T-helper 2 cell treated with Interferon-gamma antibody and Interleukin-4, amounts not matched to agents 5 μg/mL and 100 μg/mL, for 36 hours (primary cell): ENCODE measurements at regions not wholly inside any gene's neighbourhood (a gene's known extent, or its start where the extent isn't known, plus 50 kb on each side); places are given as distances from the start of the nearest gene placed in this dataset.

ENCODE experiments used
- DNase-seq: peaks from one replicate; pipeline ENCODE4 v3.0.0; 2021; ENCODE audit warnings: low spot score
- H3K27ac Mint-ChIP-seq: one replicate; pipeline ENCODE4 v1.8.0; 2021; ENCODE audit warnings: mild to moderate bottlenecking, mixed read lengths
- H3K27me3 Mint-ChIP-seq: one replicate; pipeline ENCODE4 v1.8.0; 2021; ENCODE audit warnings: low read depth, mixed read lengths
- H3K36me3 Mint-ChIP-seq: one replicate; pipeline ENCODE4 v1.8.0; 2021; ENCODE audit warnings: low read depth, mixed read lengths
- H3K4me1 Mint-ChIP-seq: one replicate; pipeline ENCODE4 v1.8.0; 2021; ENCODE audit warnings: low read depth, mixed read lengths
- H3K4me3 Mint-ChIP-seq: one replicate; pipeline ENCODE4 v1.8.0; 2022; ENCODE audit warnings: mild to moderate bottlenecking, moderate library complexity, mixed read lengths
- H3K9me3 Mint-ChIP-seq: one replicate; pipeline ENCODE4 v1.8.0; 2021; ENCODE audit warnings: mixed read lengths

GRCh38 chr11:36719358-36720107, 121.5 kb upstream of the RAG2 start:
- no peak for DNase-seq
- Mint-ChIP-seq H3K36me3 (no peaks in the 10 kb centered on the region), H3K27ac (no peak overlapping the region), H3K27me3 (no peaks in the 10 kb centered on the region), H3K4me3 (no peak overlapping the region), H3K4me1 (no peaks in the 10 kb centered on the region), H3K9me3 (no peaks in the 10 kb centered on the region)

- Mint-ChIP-seq H3K36me3 (no peaks in the 10 kb centered on the region), H3K27me3 (no peaks in the 10 kb centered on the region), H3K4me1 (no peaks in the 10 kb centered on the region), H3K4me3 (no peak overlapping the region), H3K9me3 (no peaks in the 10 kb centered on the region), H3K27ac (no peak overlapping the region)
- no peak for DNase-seq
Observed at GRCh38 chr11:36718451-36718850, 120.4 kb upstream of the RAG2 start.

- Mint-ChIP-seq H3K4me1 (no peaks in the 10 kb centered on the region), H3K4me3 (no peak overlapping the region), H3K27ac (no peak overlapping the region), H3K36me3 (no peaks in the 10 kb centered on the region), H3K27me3 (peaks cover 4% of the 10 kb centered on the region), H3K9me3 (no peaks in the 10 kb centered on the region)
- DNase-seq: no peak
Observed at GRCh38 chr11:36713715-36714114, 115.7 kb upstream of the RAG2 start.

GRCh38 chr11:36711104-36711825, 113.2 kb upstream of the RAG2 start:
- Mint-ChIP-seq H3K4me1 (no peaks in the 10 kb centered on the region), H3K27me3 (peaks cover 4% of the 10 kb centered on the region), H3K9me3 (no peaks in the 10 kb centered on the region), H3K4me3 (no peak overlapping the region), H3K27ac (no peak overlapping the region), H3K36me3 (no peaks in the 10 kb centered on the region)
- DNase-seq: no peak
